ENCODE measurements at regions not wholly inside any gene's neighbourhood (a gene's known extent, or its start where the extent isn't known, plus 50 kb on each side); places are given as distances from the start of the nearest gene placed in this dataset.

DNA sequence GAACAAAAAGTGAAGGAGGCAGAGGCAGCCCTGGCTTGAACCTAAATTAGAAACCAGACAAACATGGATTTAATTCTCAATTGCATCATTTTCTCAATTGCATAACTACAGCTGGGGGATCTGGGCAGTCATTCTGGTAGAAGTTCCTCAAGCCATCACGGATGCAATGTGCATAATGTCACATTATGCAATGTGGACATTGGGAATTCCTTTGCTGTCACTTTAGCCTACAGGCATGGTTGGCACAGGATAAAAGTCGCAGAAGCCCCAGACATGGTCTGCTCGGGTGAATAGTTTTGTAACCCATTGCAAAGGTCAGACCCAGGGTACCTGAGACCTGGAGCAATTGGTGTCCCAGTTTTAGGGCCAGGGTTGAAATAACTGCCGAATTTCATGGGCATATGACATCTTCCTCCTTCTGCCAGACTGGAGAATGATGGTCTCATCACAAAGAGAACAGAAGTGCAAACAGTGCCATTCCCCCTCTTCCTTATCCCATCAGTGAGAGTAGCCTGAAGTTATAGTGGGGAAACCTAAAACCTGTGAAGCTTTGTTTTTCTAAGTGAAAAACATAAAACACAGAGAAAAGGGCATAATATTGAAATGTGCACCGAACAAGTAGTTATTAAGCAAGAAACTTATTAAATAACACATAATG is 290.8 kb downstream of the MSX2 start:
- no peak for DNase-seq (ENCODE audit: low read depth)
- TF ChIP-seq, protein P1, sequence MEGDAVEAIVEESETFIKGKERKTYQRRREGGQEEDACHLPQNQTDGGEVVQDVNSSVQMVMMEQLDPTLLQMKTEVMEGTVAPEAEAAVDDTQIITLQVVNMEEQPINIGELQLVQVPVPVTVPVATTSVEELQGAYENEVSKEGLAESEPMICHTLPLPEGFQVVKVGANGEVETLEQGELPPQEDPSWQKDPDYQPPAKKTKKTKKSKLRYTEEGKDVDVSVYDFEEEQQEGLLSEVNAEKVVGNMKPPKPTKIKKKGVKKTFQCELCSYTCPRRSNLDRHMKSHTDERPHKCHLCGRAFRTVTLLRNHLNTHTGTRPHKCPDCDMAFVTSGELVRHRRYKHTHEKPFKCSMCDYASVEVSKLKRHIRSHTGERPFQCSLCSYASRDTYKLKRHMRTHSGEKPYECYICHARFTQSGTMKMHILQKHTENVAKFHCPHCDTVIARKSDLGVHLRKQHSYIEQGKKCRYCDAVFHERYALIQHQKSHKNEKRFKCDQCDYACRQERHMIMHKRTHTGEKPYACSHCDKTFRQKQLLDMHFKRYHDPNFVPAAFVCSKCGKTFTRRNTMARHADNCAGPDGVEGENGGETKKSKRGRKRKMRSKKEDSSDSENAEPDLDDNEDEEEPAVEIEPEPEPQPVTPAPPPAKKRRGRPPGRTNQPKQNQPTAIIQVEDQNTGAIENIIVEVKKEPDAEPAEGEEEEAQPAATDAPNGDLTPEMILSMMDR (IDR thresholded peaks at IDR 0.05; ENCODE audit: insufficient read depth, low read depth, low read length, missing control alignments) = no peak
- H3K4me3 ChIP-seq (ENCODE audit: low read length) = no peak overlapping the region

- TF ChIP-seq, protein P1 (IDR thresholded peaks at IDR 0.05; ENCODE audit: insufficient read depth, low read depth, low read length, missing control alignments) = no peak
- DNase-seq (ENCODE audit: low read depth) = no peak
Observed at GRCh38 chr5:175013251-175013650, 288.9 kb downstream of the MSX2 start.

DNA sequence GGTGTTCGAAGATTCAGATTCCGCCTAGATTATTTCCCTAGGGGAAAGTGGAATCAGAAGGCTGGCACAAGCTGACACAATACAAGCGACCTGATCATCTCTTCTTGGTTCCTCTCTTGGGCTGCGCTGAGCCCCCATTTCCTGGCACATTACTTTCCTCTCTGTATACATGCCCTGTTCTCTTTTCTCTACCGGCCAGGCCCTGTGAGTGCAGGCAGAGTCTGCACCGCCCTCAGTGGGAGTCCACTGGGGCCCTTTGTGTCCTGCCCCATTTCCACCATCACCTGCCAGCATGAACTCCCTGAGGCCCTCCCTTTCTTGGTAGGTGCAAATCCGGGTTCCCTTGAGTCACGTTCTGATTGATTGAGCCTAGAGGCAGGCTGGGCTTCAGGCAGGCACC is 287.9 kb downstream of the MSX2 start:
- TF ChIP-seq, protein P1 (IDR thresholded peaks at IDR 0.05; ENCODE audit: insufficient read depth, low read depth, low read length, missing control alignments) = no peak
- no peak for DNase-seq (ENCODE audit: low read depth)
- no peak overlapping the region for H3K4me3 ChIP-seq (ENCODE audit: low read length)

More at GRCh38 chr5:175013251-175013650, 288.9 kb downstream of the MSX2 start:
- no peak overlapping the region for H3K4me3 ChIP-seq (ENCODE audit: low read length)

GRCh38 chr5:175003531-175003930 is 279.1 kb downstream of the MSX2 start:
- DNase-seq (ENCODE audit: low read depth) = no peak
- TF ChIP-seq, protein P1 (IDR thresholded peaks at IDR 0.05; ENCODE audit: insufficient read depth, low read depth, low read length, missing control alignments) = no peak
- no peak overlapping the region for H3K4me3 ChIP-seq (ENCODE audit: low read length)

GRCh38 chr5:175001876-175002645 is 277.7 kb downstream of the MSX2 start:
- no peak for DNase-seq (ENCODE audit: low read depth)
- H3K4me3 ChIP-seq (ENCODE audit: low read length) = no peak overlapping the region
- TF ChIP-seq, protein P1 (IDR thresholded peaks at IDR 0.05; ENCODE audit: insufficient read depth, low read depth, low read length, missing control alignments) = no peak

GRCh38 chr5:175001311-175001710 is 276.9 kb downstream of the MSX2 start:
- no peak overlapping the region for H3K4me3 ChIP-seq (ENCODE audit: low read length)
- no peak for DNase-seq (ENCODE audit: low read depth)
- TF ChIP-seq, protein P1 (IDR thresholded peaks at IDR 0.05; ENCODE audit: insufficient read depth, low read depth, low read length, missing control alignments) = no peak

All from epithelial cell of esophagus (primary cell).